DMS53 treated with DMSO at 0.1 percent for 48 hours (cell line): ENCODE measurements at regions not wholly inside any gene's neighbourhood (a gene's known extent, or its start where the extent isn't known, plus 50 kb on each side); places are given as distances from the start of the nearest gene placed in this dataset.

ENCODE experiments used
- DNase-seq: peaks from one replicate; lab custom pipeline; 2025; ENCODE audit not compliant: unreplicated experiment; lab: John Stamatoyannopoulos, UW

GRCh38 chr13:110826861-110827672 lies 87.8 kb downstream of the ANKRD10 start:
- no peak for DNase-seq
